MM.1S (cell line): ENCODE measurements at regions not wholly inside any gene's neighbourhood (a gene's known extent, or its start where the extent isn't known, plus 50 kb on each side); places are given as distances from the start of the nearest gene placed in this dataset.

Experiments used
- EZH2 ChIP-seq: fragments of 300-600 bp; sonication (generic); optimal IDR thresholded peaks from 2 replicates; pipeline ENCODE3; 2017; ENCODE audit warnings: low read depth, mild to moderate bottlenecking, antibody characterized with exemption, low read length, mixed read lengths
- EZH2phosphoT487 ChIP-seq: fragments of 300-600 bp; sonication (generic); IDR thresholded peaks from 2 replicates; pipeline ENCODE4 v1.6.1; 2018; ENCODE audit warnings: antibody characterized with exemption, low read length
- TF ChIP-seq, protein P1 (sequence below): fragments of 300-600 bp; sonication (generic); IDR thresholded peaks from 2 replicates; pipeline ENCODE4 v1.5.1; 2016; ENCODE audit warnings: antibody characterized with exemption, low read length, mixed read lengths

DNA sequence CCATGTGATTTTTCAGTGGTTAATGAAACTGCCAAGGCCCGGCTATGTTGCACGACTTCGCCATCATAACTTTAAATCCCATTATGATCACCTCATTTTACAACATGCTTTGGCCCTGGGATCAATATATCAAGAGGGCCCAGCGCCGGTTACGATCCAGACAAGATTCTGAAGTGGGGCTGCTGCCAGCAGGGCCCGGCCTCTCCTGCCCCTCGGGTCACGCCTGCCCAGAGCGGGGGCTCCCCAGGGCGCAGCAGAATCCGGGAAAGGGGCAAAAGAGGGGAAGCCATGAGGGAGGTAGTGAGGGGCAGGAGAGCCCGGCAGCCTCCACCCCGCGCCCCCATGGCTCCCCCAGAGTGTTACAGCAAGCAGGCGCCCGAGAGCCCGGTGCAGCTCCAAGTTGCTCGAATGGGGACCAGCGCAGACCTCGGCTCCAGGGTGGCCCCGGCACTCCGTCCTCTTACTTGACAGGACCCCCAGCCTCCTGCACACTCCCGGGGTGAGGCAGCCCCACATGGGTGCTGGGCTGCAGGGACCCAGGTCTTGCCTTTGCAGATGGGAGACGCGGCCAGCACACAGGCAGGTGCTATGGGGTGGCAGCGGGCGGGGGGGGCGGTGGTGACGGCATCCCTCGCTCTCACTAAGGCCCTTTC, 129.8 kb upstream of the NKX1-1 start:
- TF ChIP-seq, protein P1, sequence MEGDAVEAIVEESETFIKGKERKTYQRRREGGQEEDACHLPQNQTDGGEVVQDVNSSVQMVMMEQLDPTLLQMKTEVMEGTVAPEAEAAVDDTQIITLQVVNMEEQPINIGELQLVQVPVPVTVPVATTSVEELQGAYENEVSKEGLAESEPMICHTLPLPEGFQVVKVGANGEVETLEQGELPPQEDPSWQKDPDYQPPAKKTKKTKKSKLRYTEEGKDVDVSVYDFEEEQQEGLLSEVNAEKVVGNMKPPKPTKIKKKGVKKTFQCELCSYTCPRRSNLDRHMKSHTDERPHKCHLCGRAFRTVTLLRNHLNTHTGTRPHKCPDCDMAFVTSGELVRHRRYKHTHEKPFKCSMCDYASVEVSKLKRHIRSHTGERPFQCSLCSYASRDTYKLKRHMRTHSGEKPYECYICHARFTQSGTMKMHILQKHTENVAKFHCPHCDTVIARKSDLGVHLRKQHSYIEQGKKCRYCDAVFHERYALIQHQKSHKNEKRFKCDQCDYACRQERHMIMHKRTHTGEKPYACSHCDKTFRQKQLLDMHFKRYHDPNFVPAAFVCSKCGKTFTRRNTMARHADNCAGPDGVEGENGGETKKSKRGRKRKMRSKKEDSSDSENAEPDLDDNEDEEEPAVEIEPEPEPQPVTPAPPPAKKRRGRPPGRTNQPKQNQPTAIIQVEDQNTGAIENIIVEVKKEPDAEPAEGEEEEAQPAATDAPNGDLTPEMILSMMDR, result no peak
- no peak for TF ChIP-seq EZH2phosphoT487
- no peak for TF ChIP-seq EZH2
